IMR-90 (cell line): ENCODE measurements at regions not wholly inside any gene's neighbourhood (a gene's known extent, or its start where the extent isn't known, plus 50 kb on each side); places are given as distances from the start of the nearest gene placed in this dataset.

Source experiments
- ATAC-seq: fragments of 200-7000 bp; cut with Tn5 transposase; 2 replicates; pipeline ENCODE4 v1.9.1; 2020; ENCODE audit warnings: low read depth, mild to moderate bottlenecking, moderate library complexity
- BruUV-seq: library from RNA; stranded (reverse); fragments of 400-500 nt; replicated peaks from 2 replicates; lab custom pipeline; 2021; lab: Mats Ljungman, UMichigan
- CTCF ChIA-PET: fragments of 300-600 bp; formaldehyde crosslinking; extraction: SDS; loops from one replicate; lab custom pipeline; 2021; ENCODE audit warnings: antibody characterized with exemption; lab: Yijun Ruan, JAX
- POLR2A ChIA-PET: fragments of 300-600 bp; sonication (Branson Sonifier 250); formaldehyde crosslinking; loops from one replicate; lab custom pipeline; 2022; ENCODE audit warnings: antibody characterized with exemption; ENCODE audit not compliant: unreplicated experiment; lab: Charles Lee
- DNase-seq: peaks from one replicate; pipeline ENCODE4 v3.0.0; 2013
- H2AFZ ChIP-seq: replicated peaks from 2 replicates; pipeline ENCODE3; 2013; ENCODE audit warnings: low read length, mild to moderate bottlenecking; ENCODE audit not compliant: poor library complexity
- H2AK5ac ChIP-seq: 2 replicates; pipeline ENCODE4 v1.6.1; 2013; ENCODE audit warnings: low read depth, low read length, inconsistent platforms
- H2AK9ac ChIP-seq: replicated peaks from 2 replicates; pipeline ENCODE3; 2013; ENCODE audit warnings: mild to moderate bottlenecking, low read depth, low read length, moderate library complexity; ENCODE audit not compliant: poor library complexity
- H2BK120ac ChIP-seq: 2 replicates; pipeline ENCODE4 v1.6.1; 2013; ENCODE audit warnings: low read depth, low read length, inconsistent platforms
- H2BK15ac ChIP-seq: 3 replicates; pipeline ENCODE4 v1.6.1; 2013; ENCODE audit warnings: low read depth, low read length, inconsistent platforms
- H2BK20ac ChIP-seq: 2 replicates; pipeline ENCODE4 v1.6.1; 2013; ENCODE audit warnings: low read depth, mild to moderate bottlenecking, inconsistent platforms, low read length, moderate library complexity
- H2BK5ac ChIP-seq: 2 replicates; pipeline ENCODE4 v1.6.1; 2013; ENCODE audit warnings: mild to moderate bottlenecking, low read depth, low read length, inconsistent platforms; ENCODE audit not compliant: poor library complexity, severe bottlenecking
- H3K14ac ChIP-seq: replicated peaks from 2 replicates; pipeline ENCODE4 v1.6.1; 2013; ENCODE audit warnings: low read depth, low read length, inconsistent platforms
- H3K18ac ChIP-seq: 2 replicates; pipeline ENCODE4 v1.6.1; 2013; ENCODE audit warnings: low read depth, low read length, control low read depth
- H3K23ac ChIP-seq: 2 replicates; pipeline ENCODE4 v1.6.1; 2013; ENCODE audit warnings: low read depth, low read length, inconsistent platforms
- H3K27ac ChIP-seq: 2 replicates; pipeline ENCODE4 v1.5.1; 2013; ENCODE audit warnings: mild to moderate bottlenecking, control low read depth, low read length; ENCODE audit not compliant: insufficient read depth
- H3K27me3 ChIP-seq: 2 replicates; pipeline ENCODE4 v1.6.1; 2013; ENCODE audit warnings: low read length; ENCODE audit not compliant: control insufficient read depth, insufficient read depth
- H3K36me3 ChIP-seq: 2 replicates; pipeline ENCODE4 v1.6.1; 2013; ENCODE audit warnings: low read length, mixed read lengths; ENCODE audit not compliant: control insufficient read depth, insufficient read depth
- H3K4ac ChIP-seq: 2 replicates; pipeline ENCODE4 v1.6.1; 2013; ENCODE audit warnings: low read depth, low read length, inconsistent platforms
- H3K4me1 ChIP-seq: 2 replicates; pipeline ENCODE4 v1.6.1; 2013; ENCODE audit warnings: low read length, mixed read lengths; ENCODE audit not compliant: control insufficient read depth, insufficient read depth
- H3K4me2 ChIP-seq: 2 replicates; pipeline ENCODE4 v1.6.1; 2013; ENCODE audit warnings: low read depth, mild to moderate bottlenecking, control low read depth, low read length, moderate library complexity
- H3K4me3 ChIP-seq: 2 replicates; pipeline ENCODE4 v1.5.1; 2013; ENCODE audit warnings: low read depth, mild to moderate bottlenecking, control low read depth, low read length, moderate library complexity; ENCODE audit not compliant: insufficient read depth
- H3K56ac ChIP-seq: 2 replicates; pipeline ENCODE4 v1.6.1; 2013; ENCODE audit warnings: low read length, inconsistent platforms; ENCODE audit not compliant: insufficient read depth; ENCODE audit errors: extremely low read depth
- H3K79me1 ChIP-seq, 2 experiments: 2 replicates each; pipeline ENCODE4 v1.6.1; 2013; ENCODE audit warnings: low read length in 2 of 2, inconsistent platforms in 1 of 2, low read depth in 1 of 2
- H3K9ac ChIP-seq: 2 replicates; pipeline ENCODE4 v1.6.1; 2013; ENCODE audit warnings: low read depth, low read length, control low read depth
- H3K9me1 ChIP-seq: 2 replicates; pipeline ENCODE4 v1.6.1; 2013; ENCODE audit warnings: low read length, inconsistent platforms; ENCODE audit not compliant: insufficient read depth
- H3K9me3 ChIP-seq: 2 replicates; pipeline ENCODE4 v1.6.1; 2013; ENCODE audit warnings: low read length; ENCODE audit not compliant: control insufficient read depth, insufficient read depth
- H4K20me1 ChIP-seq: 2 replicates; pipeline ENCODE4 v1.6.1; 2013; ENCODE audit warnings: low read length, inconsistent platforms; ENCODE audit not compliant: insufficient read depth
- H4K5ac ChIP-seq: 2 replicates; pipeline ENCODE4 v1.6.1; 2013; ENCODE audit warnings: mild to moderate bottlenecking, low read depth, low read length, control low read depth
- H4K8ac ChIP-seq, 2 experiments: 2 replicates each; pipeline ENCODE4 v1.6.1; 2013; ENCODE audit warnings: low read depth in 2 of 2, low read length in 2 of 2, control low read depth in 1 of 2, inconsistent platforms in 1 of 2
- H4K91ac ChIP-seq: 2 replicates; pipeline ENCODE4 v1.6.1; 2013; ENCODE audit warnings: low read depth, low read length, inconsistent platforms; ENCODE audit not compliant: insufficient read depth
- CEBPB ChIP-seq: IDR thresholded peaks from 2 replicates; pipeline ENCODE4 v1.6.1; 2012; ENCODE audit warnings: low read depth, low read length, improper control_type of control experiment
- MAFK ChIP-seq: IDR thresholded peaks from 2 replicates; pipeline ENCODE4 v1.6.1; 2012; ENCODE audit warnings: low read depth, low read length, improper control_type of control experiment
- MAZ ChIP-seq: IDR thresholded peaks from 2 replicates; pipeline ENCODE4 v1.6.1; 2012; ENCODE audit warnings: low read depth, mild to moderate bottlenecking, low read length, improper control_type of control experiment, moderate library complexity, borderline replicate concordance
- MXI1 ChIP-seq: IDR thresholded peaks from 2 replicates; pipeline ENCODE4 v1.6.1; 2012; ENCODE audit warnings: low read depth, mild to moderate bottlenecking, low read length, moderate library complexity, borderline replicate concordance
- NFE2L2 ChIP-seq: fragments of 150-350 bp; IDR thresholded peaks from 2 replicates; pipeline ENCODE4 v1.6.1; 2016; ENCODE audit warnings: low read depth, mild to moderate bottlenecking, low read length
- POLR2A ChIP-seq: IDR thresholded peaks from 2 replicates; pipeline ENCODE4 v1.6.1; 2012; ENCODE audit warnings: mild to moderate bottlenecking, low read depth, low read length
- RAD21 ChIP-seq: IDR thresholded peaks from 2 replicates; pipeline ENCODE4 v1.6.1; 2012; ENCODE audit warnings: low read length, improper control_type of control experiment
- SMC3 ChIP-seq: fragments of 150-350 bp; IDR thresholded peaks from 2 replicates; pipeline ENCODE4 v1.6.1; 2016; ENCODE audit warnings: low read depth, mild to moderate bottlenecking, antibody characterized with exemption, low read length, moderate library complexity
- WGBS, 2 experiments: methylation state at CpG; one replicate each; pipeline versions ENCODE4 v1.1.5 to v1.1.7; 2013; ENCODE audit warnings: missing lambda C conversion rate in 2 of 2; ENCODE audit not compliant: insufficient read length in 1 of 2; ENCODE audit errors: extremely low coverage in 2 of 2; 5-methylcytosine and 5-hydroxymethylcytosine counted together
- dilution Hi-C: fragments of 300-500 bp; cut with HindIII; formaldehyde crosslinking; loops from one replicate; pipeline ENCODE4 v1.14.3; 2018; ENCODE audit warnings: low sequenced_read_pairs; ENCODE audit not compliant: unreplicated experiment
- in situ Hi-C: fragments of 300-500 bp; cut with MboI; formaldehyde crosslinking; loops from 3 replicates; pipeline ENCODE4 v1.14.3; 2019; ENCODE audit warnings: low sequenced_read_pairs, inconsistent platforms, mixed read lengths
- intact Hi-C: fragments of 100-400 bp; cut with micrococcal nuclease; formaldehyde crosslinking; loops from 2 replicates; pipeline ENCODE4 v1.10.0; 2022
- TF ChIP-seq, protein P1 (sequence below): conservative IDR thresholded peaks from 2 replicates; pipeline ENCODE4 v1.5.1; 2012; ENCODE audit warnings: mild to moderate bottlenecking, low read depth, low read length, improper control_type of control experiment

DNA sequence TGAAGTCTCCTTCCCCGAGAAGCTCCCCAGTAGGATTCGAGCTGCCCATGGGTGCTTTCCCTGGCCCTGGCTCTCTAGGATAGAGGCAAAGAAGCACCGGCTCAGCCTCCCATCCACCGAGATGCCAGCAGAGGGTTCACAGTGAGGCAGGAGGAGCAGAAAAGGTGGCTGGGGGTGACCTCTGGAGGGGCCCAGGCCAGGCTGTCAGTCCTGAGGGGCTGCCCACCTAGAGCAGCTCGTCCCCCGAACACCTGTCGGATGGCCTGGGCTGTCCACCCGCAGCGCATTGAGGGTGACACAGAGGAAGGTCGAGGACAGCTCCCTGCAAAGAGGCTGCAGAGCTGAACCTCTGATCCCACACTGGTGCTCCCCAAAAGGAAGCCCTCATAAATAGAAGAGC lies 167.2 kb upstream of the PPP2R2D start:
- intact Hi-C loops (no loop called here), in situ Hi-C loops (no loop called here), dilution Hi-C loops (no loop called here)
- Histone ChIP-seq H3K9me1 (no peaks in the 10 kb centered on the region), H3K9ac (no peak overlapping the region), H3K4me2 (no peak overlapping the region), H2AFZ (no peak overlapping the region), H3K4ac (no peak overlapping the region), H3K27ac (no peak overlapping the region), H3K14ac (no peak overlapping the region), H3K9me3 (peaks cover 47% of the 10 kb centered on the region), H2AK9ac (no peak overlapping the region), H2BK5ac (no peak overlapping the region), H3K4me1 (no peaks in the 10 kb centered on the region), H2BK20ac (no peak overlapping the region), H2BK15ac (no peak overlapping the region), H3K36me3 (no peaks in the 10 kb centered on the region), H3K18ac (no peak overlapping the region), H4K5ac (no peak overlapping the region), H4K8ac (no peak overlapping the region), H2BK120ac (no peak overlapping the region), H3K4me3 (no peak overlapping the region), H2AK5ac (no peak overlapping the region), H3K23ac (no peak overlapping the region), H3K27me3 (no peaks in the 10 kb centered on the region), H3K56ac (no peak overlapping the region), H3K79me1 (no peaks in the 10 kb centered on the region), H4K20me1 (no peaks in the 10 kb centered on the region), H4K91ac (no peak overlapping the region)
- ChIA-PET POLR2A (no interaction called here), CTCF (no interaction called here)
- DNase-seq, result no peak
- no CpG with 5 or more reads among the region's 10 CpGs for WGBS, 2 experiments
- TF ChIP-seq CEBPB, result no peak
- TF ChIP-seq MXI1, result no peak
- no peak for TF ChIP-seq RAD21
- TF ChIP-seq SMC3, result no peak
- TF ChIP-seq MAFK, result no peak
- TF ChIP-seq, protein P1, sequence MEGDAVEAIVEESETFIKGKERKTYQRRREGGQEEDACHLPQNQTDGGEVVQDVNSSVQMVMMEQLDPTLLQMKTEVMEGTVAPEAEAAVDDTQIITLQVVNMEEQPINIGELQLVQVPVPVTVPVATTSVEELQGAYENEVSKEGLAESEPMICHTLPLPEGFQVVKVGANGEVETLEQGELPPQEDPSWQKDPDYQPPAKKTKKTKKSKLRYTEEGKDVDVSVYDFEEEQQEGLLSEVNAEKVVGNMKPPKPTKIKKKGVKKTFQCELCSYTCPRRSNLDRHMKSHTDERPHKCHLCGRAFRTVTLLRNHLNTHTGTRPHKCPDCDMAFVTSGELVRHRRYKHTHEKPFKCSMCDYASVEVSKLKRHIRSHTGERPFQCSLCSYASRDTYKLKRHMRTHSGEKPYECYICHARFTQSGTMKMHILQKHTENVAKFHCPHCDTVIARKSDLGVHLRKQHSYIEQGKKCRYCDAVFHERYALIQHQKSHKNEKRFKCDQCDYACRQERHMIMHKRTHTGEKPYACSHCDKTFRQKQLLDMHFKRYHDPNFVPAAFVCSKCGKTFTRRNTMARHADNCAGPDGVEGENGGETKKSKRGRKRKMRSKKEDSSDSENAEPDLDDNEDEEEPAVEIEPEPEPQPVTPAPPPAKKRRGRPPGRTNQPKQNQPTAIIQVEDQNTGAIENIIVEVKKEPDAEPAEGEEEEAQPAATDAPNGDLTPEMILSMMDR, result no peak
- no peak for TF ChIP-seq POLR2A
- no peak for TF ChIP-seq NFE2L2
- no peak for TF ChIP-seq MAZ
- no TSS peak for BruUV-seq
- no peak for ATAC-seq
